ENCODE measurements at regions not wholly inside any gene's neighbourhood (a gene's known extent, or its start where the extent isn't known, plus 50 kb on each side); places are given as distances from the start of the nearest gene placed in this dataset.

- no peak for DNase-seq
These were observed 708.5 kb downstream of the C12orf50 start for GRCh38 chr12:87320724-87321123.

DNA sequence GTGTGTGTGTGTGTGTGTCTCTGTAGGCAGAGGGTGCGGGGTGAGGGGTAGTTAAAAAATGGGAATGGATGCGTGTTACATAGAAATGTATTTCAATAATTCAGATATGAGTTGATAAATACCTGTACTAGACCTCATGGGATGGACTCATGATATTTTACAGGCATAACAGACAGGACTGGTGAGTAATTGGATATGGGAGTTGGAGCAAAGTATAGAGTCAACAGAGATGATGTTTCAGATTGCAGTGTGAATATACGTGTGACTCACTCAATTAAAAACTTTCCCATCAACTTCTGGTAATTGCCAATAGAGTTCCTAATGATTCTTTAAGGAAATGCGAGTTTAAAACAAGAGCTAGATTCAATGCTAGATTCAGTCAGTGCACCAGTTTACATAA lies 711.9 kb downstream of the C12orf50 start:
- DNase-seq = no peak

- DNase-seq = no peak
These were observed 718.0 kb downstream of the C12orf50 start for GRCh38 chr12:87311206-87311605.

DNA sequence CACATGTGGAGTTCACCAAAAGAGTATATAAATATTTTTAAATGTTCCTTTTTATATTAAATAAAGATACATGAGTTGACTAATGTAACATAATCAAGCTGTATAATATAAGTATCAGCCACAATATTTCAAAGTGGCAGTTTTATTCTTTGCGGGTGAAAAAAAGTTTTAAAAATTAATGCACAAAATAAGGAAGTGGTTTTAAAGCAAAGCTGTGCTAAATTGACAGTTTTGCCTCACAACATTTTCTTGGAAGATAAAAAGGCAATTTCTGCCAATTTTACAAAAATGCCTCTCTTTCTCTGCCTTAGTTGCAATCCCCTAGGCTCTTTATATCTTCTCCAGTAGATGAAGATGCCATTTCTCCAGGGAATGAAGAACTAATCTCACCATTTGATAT lies 719.1 kb downstream of the C12orf50 start:
- no peak for DNase-seq

GRCh38 chr12:87305481-87305880 lies 723.7 kb downstream of the C12orf50 start:
- no peak for DNase-seq

DNA sequence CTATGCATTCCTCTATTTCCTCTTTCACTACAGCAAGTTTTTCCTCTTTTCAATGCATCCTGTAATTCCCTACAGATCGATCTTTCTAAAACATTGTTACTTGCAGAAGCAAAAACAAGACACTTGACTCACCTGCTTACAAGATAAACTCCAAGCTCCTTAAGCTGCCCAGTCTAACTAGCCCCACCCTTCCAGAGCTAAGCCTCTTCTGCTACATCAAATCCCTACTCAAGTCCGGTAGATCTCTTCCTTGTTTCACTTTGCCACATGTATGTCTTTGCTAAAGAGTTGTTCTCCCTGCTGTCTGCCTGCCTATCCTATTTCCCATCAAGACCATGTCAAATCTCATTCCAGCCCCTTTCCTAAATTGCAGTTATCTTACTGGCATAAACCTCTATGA lies 724.8 kb downstream of the C12orf50 start:
- no peak for DNase-seq

GRCh38 chr12:87303396-87304012 lies 725.7 kb downstream of the C12orf50 start:
- no peak for DNase-seq

DNA sequence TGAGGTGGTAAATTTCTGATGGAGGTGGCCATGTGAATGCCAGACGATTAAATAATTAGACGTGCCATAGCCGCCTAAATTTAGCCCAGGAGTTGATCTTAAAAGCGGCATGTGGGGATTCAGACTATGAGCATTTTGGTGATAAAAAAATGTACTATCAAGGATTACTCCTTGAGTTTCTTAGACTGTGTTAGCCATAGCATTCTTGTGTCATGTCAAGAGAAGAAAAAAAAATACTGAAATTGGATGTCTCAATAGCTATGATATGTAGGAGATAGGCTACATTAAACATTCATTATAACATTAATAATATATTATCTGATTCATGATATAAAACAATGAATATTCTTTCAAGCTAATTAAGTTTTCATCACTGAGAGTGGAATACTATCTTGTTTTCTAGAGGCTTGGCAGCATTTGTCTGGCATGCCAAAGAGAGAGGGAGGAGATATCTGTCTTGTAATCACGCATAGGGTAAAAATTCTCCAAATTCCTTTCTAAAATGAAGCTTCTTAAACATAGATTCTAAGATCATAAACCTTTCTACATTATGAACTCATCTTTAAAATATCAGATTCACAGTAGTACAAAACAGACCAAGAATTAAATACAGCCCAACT lies 727.0 kb downstream of the C12orf50 start:
- no peak for DNase-seq

DNA sequence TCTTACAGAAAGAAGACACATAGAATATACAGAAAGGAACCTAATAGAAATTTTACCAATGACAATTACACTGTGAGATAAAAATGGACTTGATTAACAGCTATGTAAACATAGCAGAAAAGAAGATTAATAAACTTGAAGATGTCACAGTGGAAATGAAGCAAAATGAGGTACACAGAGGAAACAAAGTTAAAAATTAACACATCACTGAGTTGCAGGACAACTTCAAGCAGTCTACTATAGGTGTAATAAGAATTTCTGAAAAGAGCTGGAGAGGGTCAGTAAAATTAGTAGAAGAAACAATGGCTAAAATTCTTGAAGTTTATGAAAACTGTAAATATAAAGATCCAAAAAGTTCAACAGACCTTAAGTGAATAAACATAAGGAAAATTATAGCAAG lies 738.7 kb downstream of the C12orf50 start:
- no peak for DNase-seq

GRCh38 chr12:87283886-87284285 lies 745.3 kb downstream of the C12orf50 start:
- no peak for DNase-seq

GRCh38 chr12:87283111-87283510 lies 746.1 kb downstream of the C12orf50 start:
- no peak for DNase-seq

DNA sequence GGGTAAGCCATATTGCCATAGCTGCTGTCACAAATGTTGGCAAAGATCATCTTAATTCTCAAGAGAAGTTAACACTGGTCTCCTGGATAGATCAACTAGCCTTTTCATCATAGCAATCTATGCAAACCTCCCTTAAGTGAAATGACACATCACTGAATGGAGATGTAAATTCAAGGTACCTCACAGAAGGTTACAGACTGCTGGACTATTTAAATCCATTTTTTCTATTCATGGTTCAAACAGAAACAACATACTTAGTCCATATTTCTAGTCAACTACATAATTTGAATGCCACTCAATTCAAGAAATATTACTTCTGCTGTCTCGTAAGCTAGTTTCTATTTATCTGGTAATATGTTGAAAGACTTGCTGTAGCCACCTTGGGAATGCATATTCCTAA lies 748.3 kb downstream of the C12orf50 start:
- DNase-seq = no peak

GRCh38 chr12:87280356-87280755 lies 748.8 kb downstream of the C12orf50 start:
- DNase-seq = no peak

DNA sequence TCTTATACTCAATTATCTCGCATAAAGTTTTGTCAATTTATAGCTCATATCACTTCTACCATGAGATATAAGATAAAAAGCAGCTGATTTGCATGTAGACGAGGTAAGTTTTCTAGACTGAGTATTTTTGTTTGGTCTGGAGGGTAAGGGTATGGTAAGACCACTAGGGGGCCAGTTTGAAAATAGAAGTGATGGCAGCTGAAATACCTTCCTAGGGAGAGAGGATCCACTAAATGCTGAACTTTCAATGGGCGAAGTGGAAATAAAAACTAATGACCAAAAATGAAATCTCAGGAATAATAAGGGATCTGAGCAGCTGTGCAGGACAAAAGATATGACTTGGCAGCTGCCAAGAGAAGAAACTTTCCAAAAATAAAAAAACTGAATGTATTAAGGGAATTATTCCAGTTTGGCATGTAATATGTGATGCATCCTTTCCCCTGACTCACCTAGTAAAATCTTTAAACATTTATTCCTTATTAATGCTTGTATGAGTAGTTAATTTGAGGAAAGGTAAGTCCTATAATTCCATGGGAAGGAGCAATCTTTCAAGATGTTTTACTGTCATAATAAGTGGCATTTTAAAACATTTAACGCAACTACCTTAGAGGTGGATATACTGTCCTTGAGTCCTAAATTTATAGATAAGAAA lies 754.5 kb downstream of the C12orf50 start:
- peak; percentile 14 for DNase-seq

DNA sequence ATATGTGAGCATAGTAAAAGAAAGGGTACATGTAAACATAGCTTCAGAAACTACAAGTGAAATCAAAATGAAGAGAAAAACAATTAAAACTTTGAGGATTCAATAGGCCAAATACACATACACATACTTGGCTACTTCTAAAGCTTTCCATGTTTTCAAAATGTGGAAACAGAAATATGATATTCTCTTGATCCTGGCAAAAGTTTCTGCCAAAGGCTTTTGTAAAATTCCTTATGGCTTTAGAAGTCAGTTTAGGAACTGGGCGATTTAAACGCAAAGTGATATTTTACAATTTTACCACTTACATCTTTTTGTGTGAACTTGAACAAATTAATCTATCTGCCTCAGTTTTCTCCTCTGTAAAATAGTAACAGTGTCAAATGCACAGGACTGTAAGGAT lies 756.4 kb downstream of the C12orf50 start:
- no peak for DNase-seq

- DNase-seq = no peak
These were observed 758.3 kb downstream of the C12orf50 start for GRCh38 chr12:87270919-87271318.

- peak; percentile 7 for DNase-seq
These were observed 762.9 kb downstream of the C12orf50 start for GRCh38 chr12:87266305-87266704.

DNA sequence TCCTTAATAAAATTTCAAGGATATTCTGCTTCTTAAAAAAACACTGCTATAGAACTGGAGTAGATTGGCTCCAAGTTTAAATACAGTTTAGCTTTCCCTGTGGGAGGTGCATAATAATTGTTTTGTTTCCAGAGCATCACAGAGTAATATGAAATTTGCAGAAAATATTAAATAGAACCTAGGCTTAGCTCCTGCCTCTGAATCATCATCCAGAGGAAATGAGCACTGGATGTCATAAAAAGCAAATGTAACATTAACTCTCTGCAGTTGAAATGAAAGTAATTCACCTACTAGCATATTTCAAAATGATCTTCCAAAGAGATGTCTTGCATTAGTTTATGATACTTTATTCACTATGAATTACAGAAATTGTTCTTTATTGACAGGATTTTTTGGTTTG lies 769.8 kb downstream of the C12orf50 start:
- DNase-seq = no peak

GRCh38 chr12:87254381-87255030 lies 774.7 kb downstream of the C12orf50 start:
- peak; percentile 43 for DNase-seq

DNA sequence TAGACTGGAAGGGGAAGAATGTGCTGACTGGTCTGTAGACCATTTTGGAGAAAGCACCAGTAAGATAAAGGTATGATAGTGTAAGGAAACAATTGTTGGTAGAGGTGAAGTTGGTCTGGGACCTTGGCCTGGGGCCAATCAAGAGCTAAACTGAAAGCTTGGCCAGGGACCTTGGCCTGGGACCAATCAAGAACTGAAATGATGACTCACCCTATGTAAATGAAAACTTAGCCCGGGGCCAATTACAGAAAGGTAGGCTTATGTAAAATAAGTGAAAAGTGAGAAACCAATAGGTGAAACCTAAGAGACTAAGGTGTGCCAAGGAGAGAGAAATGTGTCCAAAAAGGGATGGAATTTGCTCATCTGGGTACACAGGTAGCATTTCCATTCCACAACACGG lies 776.0 kb downstream of the C12orf50 start:
- DNase-seq = no peak

- DNase-seq = no peak
These were observed 782.5 kb downstream of the C12orf50 start for GRCh38 chr12:87246726-87247125.

GRCh38 chr12:87238466-87238865 lies 790.7 kb downstream of the C12orf50 start:
- no peak for DNase-seq

DNA sequence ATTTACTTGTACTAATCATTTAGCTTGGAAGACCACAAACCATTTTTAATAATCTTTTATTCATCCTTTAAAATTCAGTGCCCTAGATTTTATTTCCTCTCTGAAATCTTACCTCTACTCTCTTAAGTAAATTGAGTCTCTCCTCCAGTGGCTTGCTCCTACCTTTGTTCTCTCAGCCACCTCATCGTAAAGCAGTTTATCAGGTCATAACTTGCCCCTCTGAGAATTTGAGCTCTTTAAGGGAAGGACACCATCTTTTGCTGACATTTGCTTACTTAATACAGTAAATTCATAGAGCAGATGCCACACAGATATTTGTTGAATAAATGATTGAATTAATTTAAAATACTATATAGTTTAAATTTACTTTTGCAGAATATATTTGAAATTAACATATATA lies 794.3 kb downstream of the C12orf50 start:
- peak; percentile 11 for DNase-seq

- DNase-seq = no peak
These were observed 795.5 kb downstream of the C12orf50 start for GRCh38 chr12:87233671-87234070.

Measured in NCI-H2171 treated with DMSO at 0.1 percent for 48 hours (cell line).